SK-N-SH (cell line): ENCODE measurements at regions not wholly inside any gene's neighbourhood (a gene's known extent, or its start where the extent isn't known, plus 50 kb on each side); places are given as distances from the start of the nearest gene placed in this dataset.

Source experiments
- CTCF ChIA-PET: fragments of 300-600, 350-600 bp; formaldehyde crosslinking; extraction: SDS; loops from one replicate; lab custom pipeline; 2021; lab: Yijun Ruan, JAX
- POLR2A ChIA-PET: fragments of 350-600 bp; sonication (Branson Sonifier 250); formaldehyde crosslinking; extraction: SDS; loops from one replicate; lab custom pipeline; 2020; ENCODE audit warnings: antibody characterized with exemption, inconsistent platforms; lab: Yijun Ruan, JAX
- DNase-seq: peaks from one replicate; pipeline ENCODE4 v3.0.0; 2012
- H2AFZ ChIP-seq: fragments of 200-600 bp; sonication (generic); 2 replicates; pipeline ENCODE4 v1.8.1; 2016; ENCODE audit warnings: antibody characterized with exemption, mild to moderate bottlenecking, low read depth
- H3F3A ChIP-seq: fragments of 200-600 bp; sonication (generic); replicated peaks from 2 replicates; pipeline ENCODE3; 2016; ENCODE audit warnings: antibody characterized with exemption, mild to moderate bottlenecking; ENCODE audit not compliant: insufficient read depth
- H3K27ac ChIP-seq, 2 experiments: fragments of 200-500 bp in 1 of 2; fragments of 200-600 bp in 1 of 2; sonication (Bioruptor generic) in 1 of 2; sonication (generic), shearing (Covaris generic) in 1 of 2; 2 replicates each; pipeline versions ENCODE4 v1.5.1 to v1.6.1; 2014 to 2016; ENCODE audit warnings: low read depth in 2 of 2, inconsistent platforms in 1 of 2, low read length in 1 of 2, mild to moderate bottlenecking in 1 of 2, mixed read lengths in 1 of 2
- H3K27me3 ChIP-seq: fragments of 200-600 bp; sonication (generic), shearing (Covaris generic); 2 replicates; pipeline ENCODE4 v1.6.1; 2016; ENCODE audit warnings: mixed run types; ENCODE audit not compliant: insufficient read depth
- H3K36me3 ChIP-seq, 2 experiments: fragments of 200-500 bp in 1 of 2; fragments of 200-600 bp in 1 of 2; sonication (Bioruptor generic) in 1 of 2; sonication (generic) in 1 of 2; replicated peaks in 1 of 2; 2 replicates each; pipeline versions ENCODE3 to v1.5.1; 2014 to 2016; ENCODE audit warnings: low read length in 1 of 2, mild to moderate bottlenecking in 1 of 2; ENCODE audit not compliant: insufficient read depth in 2 of 2, control insufficient read depth in 1 of 2
- H3K4me1 ChIP-seq, 2 experiments: fragments of 200-500 bp in 1 of 2; fragments of 200-600 bp in 1 of 2; sonication (Bioruptor generic) in 1 of 2; sonication (generic), shearing (Covaris generic) in 1 of 2; 2 replicates each; pipeline versions ENCODE4 v1.5.1 to v1.6.1; 2014 to 2016; ENCODE audit warnings: low read depth in 1 of 2, low read length in 1 of 2, mixed run types in 1 of 2; ENCODE audit not compliant: insufficient read depth in 2 of 2, control insufficient read depth in 1 of 2
- H3K4me2 ChIP-seq: fragments of 200-600 bp; sonication (generic), shearing (Covaris generic); 2 replicates; pipeline ENCODE4 v1.6.1; 2017; ENCODE audit warnings: mixed run types
- H3K4me3 ChIP-seq, 2 experiments: fragments of 200-500 bp in 1 of 2; fragments of 200-600 bp in 1 of 2; sonication (Bioruptor generic) in 1 of 2; sonication (generic), shearing (Covaris generic) in 1 of 2; 2 replicates each; pipeline versions ENCODE4 v1.5.1 to v1.8.1; 2014 to 2016; ENCODE audit warnings: low read depth in 2 of 2, inconsistent platforms in 1 of 2, low read length in 1 of 2, mild to moderate bottlenecking in 1 of 2, mixed read lengths in 1 of 2, moderate library complexity in 1 of 2
- H3K79me2 ChIP-seq: fragments of 200-600 bp; sonication (generic); 2 replicates; pipeline ENCODE4 v1.8.1; 2017; ENCODE audit warnings: mild to moderate bottlenecking; ENCODE audit not compliant: insufficient read depth
- H3K9ac ChIP-seq: fragments of 200-600 bp; sonication (generic); 2 replicates; pipeline ENCODE4 v1.6.1; 2017; ENCODE audit warnings: mixed run types
- H3K9me2 ChIP-seq: fragments of 200-600 bp; sonication (generic); 2 replicates; pipeline ENCODE4 v1.6.1; 2017; ENCODE audit warnings: mixed run types
- H3K9me3 ChIP-seq: fragments of 200-600 bp; sonication (generic); 2 replicates; pipeline ENCODE4 v1.6.1; 2017; ENCODE audit warnings: mixed run types, mild to moderate bottlenecking, moderate library complexity
- H4K20me1 ChIP-seq: fragments of 200-600 bp; sonication (generic); 2 replicates; pipeline ENCODE4 v1.6.1; 2017; ENCODE audit warnings: mild to moderate bottlenecking, mixed run types; ENCODE audit not compliant: insufficient read depth
- ELF1 ChIP-seq: IDR thresholded peaks from 2 replicates; pipeline ENCODE4 v1.4.0; 2012
- FOSL2 ChIP-seq: IDR thresholded peaks from 2 replicates; pipeline ENCODE4 v1.4.0; 2012; ENCODE audit warnings: low read depth, mild to moderate bottlenecking, moderate library complexity, borderline replicate concordance
- FOXJ3 ChIP-seq: sonication (generic); formaldehyde crosslinking; IDR thresholded peaks from 2 replicates; pipeline ENCODE4 v1.5.1; 2020; ENCODE audit warnings: mild to moderate bottlenecking, missing genetic modification reagents
- FOXM1 ChIP-seq: IDR thresholded peaks from 2 replicates; pipeline ENCODE4 v1.4.0; 2012; ENCODE audit warnings: low read depth, mild to moderate bottlenecking
- GATA2 ChIP-seq: sonication (generic); formaldehyde crosslinking; IDR thresholded peaks from 2 replicates; pipeline ENCODE4 v1.5.0; 2020; ENCODE audit warnings: mild to moderate bottlenecking, missing genetic modification reagents
- MXI1 ChIP-seq: IDR thresholded peaks from 2 replicates; pipeline ENCODE4 v1.6.1; 2012; ENCODE audit warnings: mild to moderate bottlenecking, low read depth, low read length, improper control_type of control experiment
- NFIC ChIP-seq: IDR thresholded peaks from 2 replicates; pipeline ENCODE4 v1.4.0; 2012; ENCODE audit warnings: borderline replicate concordance
- NRF1 ChIP-seq: IDR thresholded peaks from 2 replicates; pipeline ENCODE4 v1.6.1; 2012; ENCODE audit warnings: low read depth, mild to moderate bottlenecking, low read length
- RAD21 ChIP-seq: IDR thresholded peaks from 2 replicates; pipeline ENCODE4 v1.6.1; 2012; ENCODE audit warnings: mild to moderate bottlenecking, low read length
- RCOR1 ChIP-seq: fragments of 150-350 bp; IDR thresholded peaks from 2 replicates; pipeline ENCODE4 v1.6.1; 2017; ENCODE audit warnings: antibody characterized with exemption, low read length
- RFX5 ChIP-seq: IDR thresholded peaks from 2 replicates; pipeline ENCODE4 v1.6.1; 2012; ENCODE audit warnings: mild to moderate bottlenecking, improper control_type of control experiment, low read length
- SMC3 ChIP-seq: IDR thresholded peaks from 2 replicates; pipeline ENCODE4 v1.6.1; 2012; ENCODE audit warnings: low read depth, low read length, improper control_type of control experiment
- TAF1 ChIP-seq: IDR thresholded peaks from 2 replicates; pipeline ENCODE4 v1.6.1; 2012; ENCODE audit warnings: low read depth, mild to moderate bottlenecking, low read length, moderate library complexity, borderline replicate concordance
- WGBS: methylation state at CpG from one replicate; pipeline ENCODE4 v1.1.6; 2017; ENCODE audit warnings: low lambda C conversion rate; 5-methylcytosine and 5-hydroxymethylcytosine counted together
- TF ChIP-seq, protein P1 (sequence below): fragments of 150-350 bp; IDR thresholded peaks from 2 replicates; pipeline ENCODE4 v1.6.1; 2016; ENCODE audit warnings: mild to moderate bottlenecking, low read depth, low read length
- TF ChIP-seq, protein P2 (sequence below): IDR thresholded peaks from 2 replicates; pipeline ENCODE4 v1.4.0; 2012; ENCODE audit warnings: low read depth
- TF ChIP-seq, protein P3 (sequence below): IDR thresholded peaks from 2 replicates; pipeline ENCODE4 v1.4.0; 2012; ENCODE audit warnings: low read depth, borderline replicate concordance

DNA sequence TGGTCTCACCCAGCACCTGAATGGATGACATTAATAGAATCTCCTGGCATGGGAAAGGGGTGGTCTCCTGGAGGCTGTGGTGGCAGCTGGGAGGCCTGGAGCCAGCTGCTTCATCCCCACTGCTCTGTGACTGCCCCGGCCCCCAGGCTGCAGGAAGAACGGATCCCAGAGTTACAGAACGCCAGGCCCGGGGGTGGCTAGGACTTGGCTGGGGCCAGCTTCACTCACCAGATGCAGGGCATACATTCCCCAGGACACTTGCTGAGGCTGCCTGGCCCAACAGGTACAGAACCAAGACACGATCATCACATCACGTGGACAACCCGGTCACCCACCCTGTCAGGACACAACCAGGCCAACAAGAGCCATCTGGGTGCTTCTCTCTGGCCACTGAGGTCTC lies 178.6 kb upstream of the SALL3 start (continued):
- TF ChIP-seq, protein P1, sequence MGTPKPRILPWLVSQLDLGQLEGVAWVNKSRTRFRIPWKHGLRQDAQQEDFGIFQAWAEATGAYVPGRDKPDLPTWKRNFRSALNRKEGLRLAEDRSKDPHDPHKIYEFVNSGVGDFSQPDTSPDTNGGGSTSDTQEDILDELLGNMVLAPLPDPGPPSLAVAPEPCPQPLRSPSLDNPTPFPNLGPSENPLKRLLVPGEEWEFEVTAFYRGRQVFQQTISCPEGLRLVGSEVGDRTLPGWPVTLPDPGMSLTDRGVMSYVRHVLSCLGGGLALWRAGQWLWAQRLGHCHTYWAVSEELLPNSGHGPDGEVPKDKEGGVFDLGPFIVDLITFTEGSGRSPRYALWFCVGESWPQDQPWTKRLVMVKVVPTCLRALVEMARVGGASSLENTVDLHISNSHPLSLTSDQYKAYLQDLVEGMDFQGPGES = no peak
- TF ChIP-seq RCOR1 (no peak), SMC3 (no peak), NRF1 (no peak), NFIC (no peak), RAD21 (no peak)
- TF ChIP-seq, protein P2, sequence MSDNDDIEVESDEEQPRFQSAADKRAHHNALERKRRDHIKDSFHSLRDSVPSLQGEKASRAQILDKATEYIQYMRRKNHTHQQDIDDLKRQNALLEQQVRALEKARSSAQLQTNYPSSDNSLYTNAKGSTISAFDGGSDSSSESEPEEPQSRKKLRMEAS = no peak
- TF ChIP-seq, protein P3, sequence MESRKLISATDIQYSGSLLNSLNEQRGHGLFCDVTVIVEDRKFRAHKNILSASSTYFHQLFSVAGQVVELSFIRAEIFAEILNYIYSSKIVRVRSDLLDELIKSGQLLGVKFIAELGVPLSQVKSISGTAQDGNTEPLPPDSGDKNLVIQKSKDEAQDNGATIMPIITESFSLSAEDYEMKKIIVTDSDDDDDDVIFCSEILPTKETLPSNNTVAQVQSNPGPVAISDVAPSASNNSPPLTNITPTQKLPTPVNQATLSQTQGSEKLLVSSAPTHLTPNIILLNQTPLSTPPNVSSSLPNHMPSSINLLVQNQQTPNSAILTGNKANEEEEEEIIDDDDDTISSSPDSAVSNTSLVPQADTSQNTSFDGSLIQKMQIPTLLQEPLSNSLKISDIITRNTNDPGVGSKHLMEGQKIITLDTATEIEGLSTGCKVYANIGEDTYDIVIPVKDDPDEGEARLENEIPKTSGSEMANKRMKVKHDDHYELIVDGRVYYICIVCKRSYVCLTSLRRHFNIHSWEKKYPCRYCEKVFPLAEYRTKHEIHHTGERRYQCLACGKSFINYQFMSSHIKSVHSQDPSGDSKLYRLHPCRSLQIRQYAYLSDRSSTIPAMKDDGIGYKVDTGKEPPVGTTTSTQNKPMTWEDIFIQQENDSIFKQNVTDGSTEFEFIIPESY = no peak

DNA sequence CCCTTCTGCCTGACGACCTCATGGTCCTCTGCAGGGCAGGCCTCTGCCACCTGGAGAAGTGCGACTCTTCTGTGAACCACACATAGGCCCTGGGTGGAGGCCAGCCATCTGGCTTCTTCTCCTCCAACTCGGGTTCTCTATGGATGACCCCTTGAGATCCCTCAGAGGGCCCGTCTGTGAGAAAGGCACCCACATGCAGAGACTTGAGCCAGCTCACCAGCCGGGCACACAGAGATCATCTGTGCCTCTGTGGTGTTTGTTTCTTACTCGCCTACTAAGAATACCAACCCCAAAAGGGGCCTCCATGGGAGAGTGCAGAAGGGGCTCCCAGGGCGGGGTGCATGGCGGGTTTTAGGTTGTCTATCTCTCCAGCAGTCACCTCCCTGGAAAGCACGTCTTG lies 176.5 kb upstream of the SALL3 start:
- Histone ChIP-seq H3K9ac (no peak overlapping the region), H3K27me3 (peaks cover 11% of the 10 kb centered on the region; the same call in 1 of the 2 replicates), H3K9me2 (no peaks in the 10 kb centered on the region), H3F3A (no peaks in the 10 kb centered on the region), H3K9me3 (no peaks in the 10 kb centered on the region), H4K20me1 (no peaks in the 10 kb centered on the region), H3K4me1 (no peaks in the 10 kb centered on the region), H3K4me2 (no peak overlapping the region), H2AFZ (no peak overlapping the region), H3K79me2 (no peaks in the 10 kb centered on the region), H3K27ac (no peak overlapping the region), H3K36me3 (no peaks in the 10 kb centered on the region), H3K4me3 (no peak overlapping the region)
- TF ChIP-seq FOSL2 = no peak
- CTCF ChIA-PET = interaction anchor here (0.6 kb wide), 1 partner anchor 49 kb away, joined by 3 read pairs; no protein-coding TSS in a partner anchor
- DNase-seq = no peak
- 15% methylated on average over 9 of the region's 9 CpGs for WGBS
- POLR2A ChIA-PET = no interaction called here

DNA sequence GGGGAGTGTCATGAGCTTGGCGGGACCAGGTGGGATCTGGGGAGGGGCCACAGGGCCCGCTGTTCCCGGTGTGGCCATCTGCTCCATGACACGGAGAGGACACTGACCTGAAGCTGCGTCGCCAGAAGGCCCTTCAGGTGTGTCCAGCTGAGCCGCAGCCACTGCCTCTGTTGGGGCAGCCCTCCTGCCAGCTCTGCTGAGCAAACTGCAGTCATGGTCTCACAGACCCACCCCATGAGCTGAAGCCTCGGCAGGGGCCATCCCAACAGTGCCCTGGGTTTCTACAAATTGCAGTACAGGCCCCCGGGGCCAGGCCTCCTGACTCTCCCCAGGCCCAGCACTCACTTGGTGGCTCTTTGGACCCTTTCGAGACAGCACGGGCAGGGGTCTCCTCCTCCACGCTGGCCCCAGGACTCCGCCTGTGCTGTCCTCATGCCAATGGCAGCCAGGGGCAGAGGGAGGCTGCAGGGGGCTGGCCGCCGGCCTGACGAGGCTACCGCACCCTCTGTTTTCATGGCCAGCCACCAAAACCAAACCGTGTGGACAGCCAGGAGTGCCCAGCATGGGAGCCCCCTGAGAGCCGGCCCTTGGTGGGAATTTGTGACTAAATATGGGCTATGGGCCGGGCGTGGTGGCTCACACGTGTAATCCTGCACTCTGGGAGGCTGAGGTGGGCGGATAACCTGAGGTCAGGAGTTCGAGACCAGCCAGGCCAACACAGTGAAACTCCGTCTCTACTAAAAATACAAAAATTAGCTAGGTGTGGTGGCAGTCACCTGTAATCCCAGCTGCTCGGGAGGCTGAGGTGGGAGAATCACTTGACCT lies 175.2 kb upstream of the SALL3 start:
- Histone ChIP-seq H2AFZ (no peak overlapping the region), H3K9ac (no peak overlapping the region), H4K20me1 (no peaks in the 10 kb centered on the region), H3K79me2 (no peaks in the 10 kb centered on the region), H3F3A (no peaks in the 10 kb centered on the region), H3K9me3 (no peaks in the 10 kb centered on the region), H3K4me2 (no peak overlapping the region), H3K4me3 (no peak overlapping the region), H3K36me3 (no peaks in the 10 kb centered on the region), H3K4me1 (no peaks in the 10 kb centered on the region), H3K9me2 (no peaks in the 10 kb centered on the region), H3K27me3 (peaks cover 11% of the 10 kb centered on the region; the same call in 1 of the 2 replicates), H3K27ac (no peak overlapping the region)
- ChIA-PET POLR2A (no interaction called here), CTCF (no interaction called here)
- no peak for DNase-seq
- WGBS = 2% methylated on average over 13 of the region's 26 CpGs
- no peak for TF ChIP-seq ELF1
- TF ChIP-seq GATA2 (CRISPR knock-in tag) = no peak
- TF ChIP-seq FOXM1 = no peak
- TF ChIP-seq TAF1 = no peak
- TF ChIP-seq MXI1 = no peak
- TF ChIP-seq FOXJ3 (CRISPR knock-in tag) = no peak
- TF ChIP-seq RFX5 = no peak
